Activated CD4-positive, alpha-beta T cell treated with anti-CD3 and anti-CD28 coated beads, Interleukin-2, amount 50 U/mL, for 48 hours (primary cell): ENCODE measurements at regions not wholly inside any gene's neighbourhood (a gene's known extent, or its start where the extent isn't known, plus 50 kb on each side); places are given as distances from the start of the nearest gene placed in this dataset.

Experiments
- DNase-seq, 2 experiments: peaks; one replicate each; pipeline ENCODE4 v3.0.0-alpha.2; 2020

GRCh38 chr7:50164559-50165170 lies 71.6 kb upstream of the ZPBP start:
- no peak for DNase-seq

- no peak for DNase-seq
These were observed 67.2 kb upstream of the ZPBP start for GRCh38 chr7:50160206-50160605.

GRCh38 chr7:50159154-50159553 lies 66.1 kb upstream of the ZPBP start:
- no peak for DNase-seq

DNA sequence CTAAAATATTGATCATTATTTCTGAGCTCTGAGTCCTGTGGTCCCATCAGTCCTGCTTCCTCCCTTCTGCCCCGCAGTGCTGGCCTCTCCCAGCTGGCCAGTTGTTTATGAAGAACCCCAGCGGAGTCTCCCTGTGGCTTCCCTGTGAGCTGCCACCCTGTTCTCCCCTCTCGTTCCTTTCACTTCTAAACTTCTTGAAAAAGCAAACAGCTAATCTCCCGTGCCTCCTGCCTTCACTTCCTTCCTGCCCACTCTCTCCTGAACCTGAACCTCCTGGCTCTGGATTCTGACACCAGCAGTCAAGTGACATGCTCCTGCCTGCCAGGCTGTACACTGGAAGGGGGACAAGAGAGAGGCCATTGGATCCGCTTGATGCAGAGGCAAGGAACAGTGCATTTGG lies 63.7 kb upstream of the ZPBP start:
- DNase-seq: no peak

DNA sequence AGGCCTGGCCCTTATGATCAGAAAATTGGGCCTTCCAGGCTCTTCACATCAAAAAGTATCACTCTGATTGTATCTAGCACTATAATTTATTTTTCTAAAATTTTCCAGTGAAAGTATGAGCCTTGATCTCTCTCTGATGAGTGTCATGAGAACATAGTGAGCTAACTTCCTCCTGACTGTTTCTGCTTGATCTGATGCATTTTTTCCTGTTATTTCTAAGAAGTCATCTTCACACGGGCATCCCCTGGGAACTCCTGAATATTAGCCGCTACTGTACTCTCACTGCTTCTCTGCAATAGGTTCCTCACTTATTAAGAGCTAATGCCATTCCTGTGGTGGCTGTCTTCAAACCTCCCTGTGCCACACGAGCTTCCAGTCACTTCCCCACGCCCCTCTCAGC lies 63.1 kb upstream of the ZPBP start:
- peak in 1 of 2 experiments; percentile 22 for DNase-seq

GRCh38 chr7:50155755-50156154 lies 62.7 kb upstream of the ZPBP start:
- peak in 1 of 2 experiments; percentile 31 for DNase-seq

GRCh38 chr7:50153995-50154394 lies 60.9 kb upstream of the ZPBP start:
- no peak for DNase-seq

DNA sequence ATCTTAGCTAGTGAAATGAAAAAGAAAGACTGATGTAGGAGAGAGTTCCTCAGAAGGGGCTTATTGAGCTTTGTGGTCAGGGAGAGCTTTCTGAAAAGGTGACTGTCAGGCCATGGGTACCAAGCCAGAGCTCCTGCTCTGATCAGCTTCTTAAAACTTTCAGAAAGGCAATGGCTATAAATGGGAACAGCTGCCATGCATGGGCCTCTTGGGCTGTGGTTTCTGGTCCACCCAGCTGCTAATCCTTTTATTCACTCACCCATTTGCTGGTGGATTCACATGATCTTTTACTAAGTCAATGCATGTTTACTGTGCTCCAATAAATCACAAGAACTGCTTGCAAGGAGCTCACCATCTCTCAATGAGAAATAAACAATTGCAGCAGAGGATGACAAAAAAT lies 60.1 kb upstream of the ZPBP start:
- no peak for DNase-seq

- DNase-seq: no peak
These were observed 59.4 kb upstream of the ZPBP start for GRCh38 chr7:50152486-50152885.

- no peak for DNase-seq
These were observed 58.6 kb upstream of the ZPBP start for GRCh38 chr7:50151661-50152060.

GRCh38 chr7:50151001-50151400 lies 58.0 kb upstream of the ZPBP start:
- DNase-seq: no peak

DNA sequence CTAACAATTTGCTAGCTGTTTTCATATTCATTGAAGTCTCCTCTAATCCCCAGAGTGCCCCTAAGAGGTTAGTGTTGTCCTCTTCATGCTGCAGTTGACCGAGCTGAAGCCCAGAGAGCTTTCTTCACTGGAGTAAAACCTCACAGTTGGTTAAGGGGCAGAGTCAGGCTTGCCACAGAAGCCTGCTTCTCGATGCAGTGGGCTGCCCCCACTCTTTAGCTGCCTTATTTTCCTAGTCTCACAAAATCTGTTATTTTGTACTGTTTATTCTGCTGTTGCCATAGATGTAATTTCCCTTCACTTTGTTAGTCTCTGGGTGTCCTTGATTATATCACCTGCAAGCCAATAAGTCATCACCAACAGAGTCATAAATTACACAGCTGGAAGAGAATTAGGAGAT lies 56.3 kb upstream of the ZPBP start:
- DNase-seq: no peak

DNA sequence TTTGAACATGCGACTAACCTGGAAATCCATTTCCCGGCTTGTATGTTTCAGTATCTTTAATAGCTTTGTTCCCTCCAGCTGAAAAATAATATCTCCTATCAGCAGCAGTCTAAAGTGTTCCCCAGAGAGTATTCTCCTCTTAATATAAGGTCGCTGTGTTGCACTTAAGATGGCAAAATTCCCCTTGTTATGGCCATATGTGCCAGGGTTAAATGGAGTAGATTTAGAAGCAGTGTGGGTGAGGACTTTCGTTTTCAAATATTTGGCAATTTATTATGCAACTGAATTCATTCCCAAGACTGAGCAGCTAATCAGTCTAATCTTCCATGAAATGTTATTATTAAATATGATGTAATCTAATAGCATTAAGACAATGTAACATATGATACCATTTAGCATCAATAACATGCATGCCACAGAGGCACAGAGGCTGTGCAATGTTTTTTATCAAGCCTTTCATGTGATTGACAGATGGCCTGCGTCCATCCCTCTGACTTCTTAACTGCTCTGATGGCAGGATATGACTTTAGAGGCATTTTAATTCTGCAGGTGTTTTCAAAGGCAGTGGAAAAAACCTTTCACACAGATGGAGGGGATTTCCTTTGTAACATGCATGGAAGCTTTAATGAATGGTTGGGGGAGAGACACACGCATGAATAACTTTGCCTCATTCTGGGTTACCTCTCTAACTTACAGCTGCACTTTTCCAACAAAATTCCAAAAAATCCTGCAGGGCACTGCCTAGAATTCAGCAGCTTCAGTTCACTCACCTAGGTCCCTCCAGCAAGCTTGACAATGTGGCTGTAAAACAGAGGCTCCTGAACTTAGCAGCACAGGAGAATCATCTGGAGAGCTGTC lies 55.1 kb upstream of the ZPBP start:
- DNase-seq: no peak

- DNase-seq: no peak
These were observed 53.6 kb upstream of the ZPBP start for GRCh38 chr7:50146692-50147091.

- DNase-seq: no peak
These were observed 52.8 kb upstream of the ZPBP start for GRCh38 chr7:50145801-50146338.

DNA sequence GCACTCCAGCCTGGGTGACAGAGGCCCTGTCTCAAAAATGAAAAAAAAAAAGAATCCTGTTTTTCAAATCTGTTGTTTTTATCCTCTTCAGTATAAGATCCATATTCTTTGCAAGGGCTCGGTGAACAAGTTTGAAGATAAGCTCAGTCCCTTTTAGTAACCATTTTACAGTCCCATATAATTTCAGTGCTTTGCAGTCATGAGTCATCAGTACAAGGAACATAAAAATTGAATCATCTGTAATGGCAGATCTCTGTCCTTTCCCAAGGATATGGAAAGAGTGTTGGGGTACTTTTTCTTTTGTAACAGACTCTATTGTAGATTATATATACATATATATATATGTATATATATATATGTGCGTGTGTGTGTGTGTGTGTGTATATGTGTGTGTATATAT lies 52.2 kb upstream of the ZPBP start:
- no peak for DNase-seq
